HG03025 (cell line): ENCODE measurements at regions not wholly inside any gene's neighbourhood (a gene's known extent, or its start where the extent isn't known, plus 50 kb on each side); places are given as distances from the start of the nearest gene placed in this dataset.
"Not testable (repeated sequence)": the region's sequence is repeated elsewhere in the genome, so short reads cannot be mapped to it uniquely, and the experiment has no call there.

ENCODE experiments used
- ATAC-seq: cut with Tn5 transposase; IDR thresholded peaks from one replicate; pipeline ENCODE4 v1.9.1; 2021; ENCODE audit warnings: mild to moderate bottlenecking, moderate library complexity; ENCODE audit not compliant: unreplicated experiment, low FRiP score

DNA sequence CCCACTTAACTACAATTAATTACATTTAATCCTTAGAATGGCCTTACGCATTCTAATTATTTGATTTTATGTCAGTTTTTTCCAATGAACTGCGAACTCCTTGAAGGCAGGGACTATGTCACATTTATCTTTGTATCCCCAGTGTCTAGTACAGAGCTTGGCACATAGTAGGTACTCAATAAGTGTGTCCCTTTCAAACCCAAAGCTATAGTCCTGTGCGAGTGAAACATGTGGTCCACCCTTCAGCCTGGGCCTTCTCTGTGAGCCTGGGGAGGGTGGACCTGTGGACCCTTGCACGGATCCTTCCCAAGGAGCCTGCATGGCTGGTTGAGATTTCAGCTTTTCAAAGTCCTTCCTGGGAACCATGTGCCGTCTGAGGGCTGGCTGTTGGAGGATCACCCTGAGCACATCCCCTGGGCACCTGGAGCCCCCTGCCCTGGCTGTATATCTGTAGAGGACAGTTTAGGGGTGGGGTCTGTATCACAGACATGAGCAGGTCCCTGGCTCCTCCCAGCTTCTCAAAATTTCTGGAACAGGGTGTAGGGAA is 103.1 kb downstream of the IER5 start:
- no peak for ATAC-seq

DNA sequence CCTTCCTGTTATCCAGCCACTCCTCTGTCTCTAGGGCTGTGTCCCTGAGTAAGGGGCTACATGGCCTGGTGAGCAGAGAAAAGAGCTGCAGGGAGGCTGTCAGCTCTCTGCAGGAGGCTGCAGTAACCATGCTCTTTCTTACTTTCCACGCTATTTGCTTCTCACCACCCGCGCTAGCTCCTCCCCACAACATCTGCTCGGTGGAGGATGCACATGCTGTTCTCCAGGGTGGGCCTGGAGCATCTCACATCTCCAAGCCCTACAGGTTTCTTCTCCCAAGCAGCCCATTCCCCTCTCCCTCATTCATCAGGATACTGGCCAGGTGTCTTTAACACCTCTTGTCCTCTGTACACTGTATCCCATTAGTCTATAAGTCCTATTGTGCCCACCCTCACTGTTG is 103.8 kb downstream of the IER5 start:
- no peak for ATAC-seq

DNA sequence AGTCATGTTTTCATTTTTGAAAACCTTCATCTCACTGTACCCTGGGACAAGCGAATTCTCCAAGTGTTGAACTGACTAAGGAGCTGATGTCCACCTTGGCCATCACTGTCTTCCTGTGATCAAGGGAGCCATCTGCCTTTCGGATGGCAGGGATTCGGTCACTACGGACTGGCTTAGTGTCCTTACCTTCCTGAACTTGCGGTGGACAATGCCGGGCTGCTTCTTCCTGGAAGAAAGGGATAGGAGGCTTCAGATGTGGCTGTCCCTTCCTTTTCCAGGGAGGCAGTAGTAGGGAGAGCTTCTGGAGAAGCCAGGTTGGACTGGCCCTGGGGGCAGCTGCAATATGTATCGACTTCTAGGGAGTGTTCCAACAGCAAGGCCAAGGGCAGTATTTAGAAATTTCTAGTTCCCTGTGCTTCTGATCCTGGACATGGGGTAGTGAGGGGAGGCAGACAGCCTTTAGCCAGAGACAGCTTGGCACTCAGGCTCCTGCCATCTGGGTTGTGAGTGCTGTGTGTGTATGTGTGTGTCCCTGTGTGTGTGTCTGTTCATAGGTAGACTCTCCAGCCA is 114.6 kb downstream of the IER5 start:
- ATAC-seq = no peak

DNA sequence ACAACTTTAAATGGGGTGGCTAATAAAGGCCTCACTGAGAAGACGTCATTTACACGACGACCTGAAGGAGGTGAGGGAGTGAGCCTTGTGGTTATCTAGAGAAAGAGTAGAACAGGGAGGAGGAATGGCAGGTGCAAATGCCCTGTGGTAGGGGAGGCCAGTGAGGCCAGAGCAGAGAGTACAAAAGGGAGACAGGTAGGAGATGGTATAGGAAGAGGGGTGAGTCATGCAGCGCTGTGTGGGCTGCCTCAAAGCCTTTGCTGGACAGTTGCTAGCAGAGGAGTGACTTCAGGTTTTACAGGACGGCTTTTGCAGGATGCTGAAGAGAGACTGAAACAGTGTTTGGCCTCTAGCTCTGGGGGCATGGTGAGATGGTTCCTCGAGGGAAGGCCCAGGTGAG is 116.0 kb downstream of the IER5 start:
- ATAC-seq = no peak

DNA sequence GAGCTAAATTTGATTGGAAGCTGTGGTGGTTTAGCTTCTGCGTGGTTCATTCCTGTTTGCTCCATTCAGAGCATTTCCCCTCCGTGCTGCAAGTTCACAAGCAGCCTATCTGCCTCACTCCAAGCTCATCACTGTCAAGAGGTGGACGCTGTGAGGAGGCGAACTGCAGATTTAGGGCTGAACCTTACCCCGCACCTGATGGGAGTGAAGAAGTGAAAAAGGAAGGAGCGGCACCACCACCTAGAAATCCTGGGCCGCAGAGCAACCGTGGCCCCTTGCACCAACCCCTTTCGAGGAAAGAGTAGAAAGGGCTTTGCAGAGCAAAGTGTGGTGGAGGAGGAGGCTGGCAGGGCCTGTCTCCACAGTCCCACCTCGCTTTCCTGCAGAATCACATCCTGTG is 117.4 kb downstream of the IER5 start:
- ATAC-seq = no peak

DNA sequence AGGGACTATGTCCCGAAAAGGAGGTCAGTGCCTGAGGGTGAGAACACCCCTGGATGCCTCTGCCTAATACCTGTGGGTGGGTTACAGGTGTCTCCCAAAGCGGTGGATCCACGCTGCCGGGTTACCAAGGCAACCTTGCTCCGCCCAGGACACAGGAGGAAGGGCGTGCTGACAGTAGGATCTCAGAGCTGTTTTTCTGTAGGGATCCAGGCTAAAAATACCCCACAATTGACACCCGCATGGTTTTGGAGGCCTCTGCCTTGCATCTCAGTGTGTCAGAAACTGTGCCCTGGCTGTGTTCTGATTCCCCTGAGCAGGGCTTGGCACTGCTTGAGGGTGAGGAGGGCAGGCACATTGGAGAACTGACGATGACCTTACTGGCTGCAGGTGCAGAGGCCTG is 118.0 kb downstream of the IER5 start:
- ATAC-seq = no peak

DNA sequence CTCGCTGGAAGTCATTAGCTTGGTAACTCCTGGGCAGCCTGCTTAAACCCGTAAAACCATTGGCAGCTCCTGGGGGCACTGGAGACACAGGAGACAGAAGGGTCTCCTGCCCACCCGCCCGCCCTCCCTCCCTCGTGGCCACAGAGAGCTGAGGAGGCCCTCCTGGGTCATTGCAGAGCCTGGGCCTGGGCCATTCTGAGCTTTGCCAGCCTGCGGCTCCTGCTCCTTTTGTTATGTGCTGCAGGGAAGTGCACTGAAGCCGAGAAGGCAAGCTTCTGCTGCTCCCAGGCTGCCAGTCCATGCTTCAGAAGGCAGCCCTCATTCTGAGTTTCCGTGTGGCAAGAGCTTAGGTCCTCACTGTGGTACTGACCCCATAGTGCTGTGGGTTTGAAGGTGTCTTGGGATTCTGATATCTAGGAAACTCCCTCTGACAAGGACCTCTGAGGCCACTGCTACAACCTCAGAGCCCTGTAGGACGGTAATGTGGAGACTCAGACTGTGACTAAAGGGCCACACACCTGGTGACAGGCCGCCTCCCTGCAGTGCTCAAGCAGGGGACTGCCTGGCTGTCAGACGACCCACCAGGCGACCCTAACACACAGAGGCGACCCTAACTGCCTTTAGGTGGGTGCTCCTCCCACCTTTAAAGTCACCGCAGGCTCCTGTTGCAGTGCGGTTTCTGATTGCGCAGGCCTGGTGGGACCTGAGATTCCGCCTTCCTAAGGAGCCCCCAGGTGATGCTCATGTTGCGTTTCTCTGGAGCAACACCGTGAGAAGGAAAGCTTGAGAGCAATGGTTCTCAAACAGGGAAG is 118.7 kb downstream of the IER5 start:
- ATAC-seq = no peak

DNA sequence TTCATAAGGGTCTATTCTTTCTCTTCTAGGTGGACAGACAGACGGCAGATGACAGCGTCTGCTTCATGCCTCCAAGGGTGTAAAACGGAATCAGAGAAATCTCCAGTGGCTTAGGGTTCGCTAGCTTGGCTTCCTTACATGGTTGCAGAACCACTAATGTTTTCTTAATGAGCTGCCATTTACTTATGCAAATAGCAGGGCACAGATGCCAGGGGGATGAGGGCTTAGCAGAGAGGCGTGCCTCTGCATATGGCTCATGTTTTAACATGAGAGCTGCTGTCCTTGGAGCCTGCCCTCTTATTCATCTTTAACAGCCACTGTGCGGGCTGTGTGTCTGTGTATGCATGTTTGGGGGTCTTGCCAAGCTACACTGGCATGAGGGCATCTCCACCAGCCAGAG is 119.6 kb downstream of the IER5 start:
- ATAC-seq = no peak

DNA sequence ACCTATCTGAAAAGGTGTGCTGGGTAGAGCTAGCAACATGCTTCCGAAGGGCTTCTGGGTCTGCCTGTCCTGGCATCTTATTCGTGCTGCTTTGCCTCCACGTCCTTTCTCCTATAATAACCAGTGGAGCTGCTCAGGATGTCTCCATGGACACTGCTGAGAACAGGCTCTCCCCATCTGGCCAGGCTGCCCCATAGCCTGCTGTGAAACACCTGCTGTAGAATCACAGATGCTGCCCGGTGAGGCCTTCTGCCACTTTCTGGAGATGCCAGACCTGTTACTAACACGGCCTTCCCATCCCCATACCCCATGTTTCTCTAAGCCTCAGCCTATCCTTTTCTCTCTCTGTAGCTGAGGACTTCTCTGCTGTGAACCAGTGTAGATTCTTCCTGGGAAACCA is 120.5 kb downstream of the IER5 start:
- ATAC-seq = no peak

DNA sequence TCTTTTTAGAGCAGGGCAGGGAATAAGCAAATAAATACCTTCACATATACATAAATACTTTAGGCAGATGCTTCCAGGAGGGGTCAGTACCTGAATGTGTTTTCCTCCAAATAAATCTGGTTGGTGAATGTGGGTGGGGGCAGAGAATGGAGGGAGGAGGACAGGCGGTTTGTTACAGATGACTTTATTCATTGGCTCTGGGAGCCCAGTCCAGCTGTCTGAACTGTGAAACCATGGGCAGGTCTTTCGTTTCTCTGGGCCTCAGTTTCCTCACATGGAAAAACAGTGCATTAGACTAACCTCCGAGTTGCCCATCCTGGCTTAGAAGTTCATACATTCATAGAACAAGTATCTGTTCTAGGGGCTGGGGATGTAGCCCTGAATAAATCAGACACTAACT is 124.6 kb downstream of the IER5 start:
- no peak for ATAC-seq

DNA sequence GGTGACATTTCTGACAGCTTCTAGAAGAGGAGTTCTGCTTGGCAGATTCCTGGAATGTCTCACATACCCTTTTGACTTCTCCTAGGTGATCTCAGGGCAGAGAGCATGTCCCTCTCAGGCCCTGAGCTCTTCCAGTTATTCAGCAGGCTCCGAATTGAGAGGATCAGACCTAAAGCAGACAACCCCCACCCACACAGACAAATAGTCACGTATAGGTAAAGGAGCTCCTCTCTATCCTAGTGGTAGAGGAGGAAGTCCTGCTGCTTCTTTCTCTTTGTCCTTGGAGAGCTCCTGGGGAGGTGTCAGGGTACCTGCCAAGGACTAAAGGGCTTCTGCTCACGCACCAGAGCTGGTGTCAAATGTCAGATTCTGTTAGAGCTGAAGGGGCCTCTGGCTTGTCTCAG is 128.1 kb downstream of the IER5 start:
- ATAC-seq = no peak

DNA sequence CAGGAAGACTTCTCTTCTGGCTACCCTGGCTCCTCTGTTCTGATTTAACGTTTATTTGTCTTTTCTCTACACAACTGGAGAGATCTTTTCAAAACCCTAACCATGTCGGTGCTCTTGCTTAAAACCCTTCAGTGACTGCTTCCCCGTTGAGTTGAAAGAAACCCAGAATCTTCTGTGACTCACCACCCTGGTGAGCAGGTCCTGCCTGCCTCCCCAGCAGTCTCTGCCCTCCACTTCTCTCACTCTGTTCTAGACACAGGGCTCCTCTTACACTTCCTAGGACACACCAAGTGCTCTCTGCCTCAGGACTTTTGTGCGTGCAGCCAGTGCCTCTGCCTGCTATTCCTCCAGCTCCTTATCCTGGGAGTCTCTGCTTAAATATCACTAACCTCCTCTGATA is 131.4 kb downstream of the IER5 start:
- no peak for ATAC-seq

DNA sequence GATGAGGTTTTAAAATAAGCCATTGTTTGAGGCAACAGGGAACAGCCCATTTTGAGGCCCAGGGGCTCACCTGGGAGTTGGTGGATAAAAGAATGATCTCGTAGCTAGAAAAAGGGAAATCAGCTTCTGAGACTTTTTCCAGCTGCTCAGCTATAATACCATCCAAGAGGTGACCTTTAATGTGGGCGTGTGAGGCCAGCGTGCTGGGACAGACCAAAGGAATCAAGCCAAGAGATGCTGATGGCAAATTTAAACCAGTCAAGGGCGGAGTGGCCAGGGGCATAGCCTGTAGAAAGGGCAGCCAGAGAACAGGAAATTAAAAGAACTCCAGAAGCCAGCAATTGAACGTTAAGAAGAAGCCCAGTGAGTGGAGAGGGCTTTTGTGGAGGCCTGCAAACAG is 132.6 kb downstream of the IER5 start:
- no peak for ATAC-seq

DNA sequence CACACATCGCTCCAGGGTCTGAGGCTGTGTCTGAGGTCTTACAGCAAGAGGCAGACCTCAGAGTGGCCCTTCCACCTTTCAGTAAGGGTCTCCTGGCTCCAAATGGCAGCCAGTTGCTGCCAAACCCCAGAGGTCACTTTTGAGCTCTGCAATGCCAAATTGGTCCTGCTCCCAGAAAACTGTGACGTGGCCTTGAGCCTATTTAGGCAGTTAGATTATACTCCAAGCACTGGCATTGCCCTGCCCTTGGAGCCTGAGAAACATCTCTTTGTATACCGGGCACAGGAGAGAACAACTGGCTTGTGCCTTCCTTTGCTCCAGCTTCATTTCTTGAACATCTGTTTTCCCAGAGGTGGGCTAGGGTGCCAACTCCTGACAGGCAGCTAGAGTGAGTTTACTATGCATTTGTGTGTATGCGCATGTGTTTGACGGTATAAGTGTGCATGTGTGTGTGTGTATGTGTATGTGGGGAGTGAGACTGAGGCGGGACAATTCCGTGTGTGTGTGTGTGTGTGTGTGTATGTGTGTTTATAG is 134.5 kb downstream of the IER5 start:
- no peak for ATAC-seq

DNA sequence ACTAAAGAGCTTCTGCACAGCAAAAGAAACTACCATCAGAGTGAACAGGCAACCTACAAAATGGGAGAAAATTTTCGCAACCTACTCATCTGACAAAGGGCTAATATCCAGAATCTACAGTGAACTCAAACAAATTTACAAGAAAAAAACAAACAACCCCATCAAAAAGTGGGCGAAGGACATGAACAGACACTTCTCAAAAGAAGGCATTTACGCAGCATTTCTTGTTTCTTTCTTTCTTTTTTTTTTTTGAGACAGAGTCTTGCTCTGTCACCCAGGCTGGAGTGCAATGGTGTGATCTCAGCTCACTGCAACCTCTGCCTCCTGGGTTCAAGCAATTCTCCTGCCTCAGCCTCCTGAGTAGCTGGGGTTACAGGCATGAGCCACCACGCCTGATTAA is 138.2 kb downstream of the IER5 start:
- ATAC-seq = not testable (repeated sequence)

DNA sequence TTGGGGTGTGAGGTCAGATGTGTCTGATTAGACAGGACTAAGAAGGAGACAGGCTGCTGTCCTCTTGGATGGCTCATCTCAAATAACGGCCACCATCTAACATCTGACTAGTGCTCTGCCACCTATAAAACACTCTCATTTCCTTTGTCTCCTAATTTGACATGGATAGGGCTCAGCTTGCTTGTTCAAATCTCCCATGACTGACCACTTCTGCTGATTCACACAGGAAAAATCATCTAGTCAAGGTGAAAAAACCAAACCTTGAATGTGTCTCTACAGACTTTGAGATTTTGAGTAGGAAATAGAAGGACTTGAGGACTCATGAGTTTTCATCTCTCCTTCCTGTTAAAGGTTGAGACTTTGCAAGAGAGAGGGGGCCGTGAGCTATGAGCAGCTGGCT is 150.6 kb downstream of the IER5 start:
- no peak for ATAC-seq

DNA sequence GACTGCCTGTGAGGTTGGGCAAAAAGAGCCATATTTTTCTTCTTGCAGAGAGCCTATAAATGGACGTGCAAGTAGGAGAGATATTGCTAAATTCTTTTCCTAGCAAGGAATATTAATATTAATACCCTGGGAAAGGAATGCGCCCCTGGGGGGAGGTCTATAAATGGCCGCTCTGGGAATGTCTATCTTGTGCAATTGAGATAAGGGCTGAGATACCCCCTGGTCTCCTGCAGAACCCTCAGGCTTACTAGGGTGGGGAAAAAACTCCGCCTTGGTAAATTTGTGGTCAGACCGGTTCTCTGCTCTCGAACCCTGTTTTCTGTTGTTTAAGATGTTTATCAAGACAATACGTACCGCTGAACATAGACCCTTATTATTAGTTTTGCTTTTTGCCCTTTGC is 157.8 kb downstream of the IER5 start:
- ATAC-seq = not testable (repeated sequence)

DNA sequence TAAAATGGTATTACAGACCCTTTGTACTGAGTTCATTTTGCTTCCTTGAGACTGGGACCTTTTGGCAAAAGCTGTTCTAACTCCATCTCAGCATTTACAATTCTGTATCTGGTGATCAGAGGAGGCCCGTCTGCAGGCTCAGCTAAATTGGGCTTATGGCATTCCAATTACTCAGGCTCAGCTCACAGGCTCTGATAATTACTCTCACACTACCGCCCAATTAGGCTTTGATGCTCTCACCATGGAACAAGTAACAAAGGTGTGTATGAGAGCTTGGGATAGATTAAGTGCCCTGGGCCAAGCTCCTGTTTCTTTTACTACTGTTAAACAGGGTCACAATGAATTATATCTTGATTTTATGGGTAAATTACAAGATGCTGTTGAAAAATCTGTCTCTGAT is 159.9 kb downstream of the IER5 start:
- not testable (repeated sequence) for ATAC-seq

DNA sequence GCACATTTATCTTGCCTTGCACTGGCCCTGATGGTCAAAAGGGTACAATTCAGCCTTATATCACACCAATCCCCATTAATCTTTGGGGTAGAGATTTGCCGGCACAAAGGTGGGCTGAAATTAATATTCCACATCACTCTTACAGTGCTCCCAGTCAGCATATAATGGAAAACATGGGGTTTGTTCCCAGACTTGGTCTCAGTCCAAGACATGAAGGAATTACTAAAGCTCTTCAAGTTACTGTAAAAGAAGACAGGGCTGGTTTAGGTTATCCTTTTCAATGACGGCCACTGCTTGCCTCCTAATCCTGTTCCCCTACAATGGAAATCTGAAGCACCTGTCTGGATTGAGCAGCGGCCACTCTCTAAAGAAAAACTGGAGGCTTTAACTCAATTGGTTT is 160.7 kb downstream of the IER5 start:
- no peak for ATAC-seq

DNA sequence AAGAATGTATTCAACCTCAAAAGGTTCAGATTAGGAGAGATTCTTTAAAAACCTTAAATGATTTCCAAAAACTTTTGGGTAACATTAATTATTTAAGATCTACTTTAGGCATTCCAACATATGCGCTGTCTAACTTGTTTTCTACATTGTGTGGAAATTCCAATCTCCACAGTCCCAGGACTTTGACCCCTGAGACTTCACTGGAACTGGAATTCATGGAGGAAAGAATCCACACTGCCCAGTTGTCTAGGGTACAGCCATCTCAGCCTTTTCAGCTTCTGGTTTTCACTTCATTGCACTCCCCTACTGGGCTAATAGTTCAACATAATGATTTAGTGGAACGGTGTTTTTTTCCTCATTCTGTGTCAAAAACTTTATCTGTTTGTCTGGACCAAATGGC is 161.5 kb downstream of the IER5 start:
- no peak for ATAC-seq

DNA sequence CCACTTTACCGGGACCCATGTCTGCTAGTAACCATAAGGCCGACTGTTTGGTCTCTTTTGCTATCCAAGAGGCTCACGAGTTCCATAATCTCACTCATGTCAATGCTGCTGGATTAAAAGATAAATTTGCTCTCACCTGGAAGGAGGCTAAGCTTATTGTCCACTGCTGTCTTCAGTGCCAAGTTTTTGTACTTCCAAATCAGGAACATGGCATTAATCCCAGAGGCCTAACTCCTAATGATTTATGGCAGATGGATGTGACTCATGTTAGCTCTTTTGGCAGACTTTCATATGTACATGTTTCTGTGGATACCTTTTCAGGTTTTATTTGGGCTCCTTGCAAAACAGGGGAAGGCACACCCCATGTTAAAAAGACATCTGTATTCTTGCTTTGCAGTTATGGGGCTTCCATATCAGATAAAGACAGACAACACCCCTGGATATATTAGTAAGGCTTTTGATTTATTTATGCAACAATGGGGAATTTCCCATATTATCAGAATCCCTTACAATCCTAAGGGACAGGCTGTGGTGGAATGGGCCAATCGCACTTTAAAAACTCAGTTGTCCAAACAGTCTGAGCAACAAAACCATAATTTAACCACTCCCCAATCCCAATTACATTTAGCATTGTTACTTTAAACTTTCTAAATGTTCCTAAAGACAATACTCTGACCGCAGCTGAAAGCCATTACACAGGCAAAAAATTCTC is 162.7 kb downstream of the IER5 start:
- ATAC-seq = no peak
